ENCODE measurements at regions not wholly inside any gene's neighbourhood (a gene's known extent, or its start where the extent isn't known, plus 50 kb on each side); places are given as distances from the start of the nearest gene placed in this dataset.

DNA sequence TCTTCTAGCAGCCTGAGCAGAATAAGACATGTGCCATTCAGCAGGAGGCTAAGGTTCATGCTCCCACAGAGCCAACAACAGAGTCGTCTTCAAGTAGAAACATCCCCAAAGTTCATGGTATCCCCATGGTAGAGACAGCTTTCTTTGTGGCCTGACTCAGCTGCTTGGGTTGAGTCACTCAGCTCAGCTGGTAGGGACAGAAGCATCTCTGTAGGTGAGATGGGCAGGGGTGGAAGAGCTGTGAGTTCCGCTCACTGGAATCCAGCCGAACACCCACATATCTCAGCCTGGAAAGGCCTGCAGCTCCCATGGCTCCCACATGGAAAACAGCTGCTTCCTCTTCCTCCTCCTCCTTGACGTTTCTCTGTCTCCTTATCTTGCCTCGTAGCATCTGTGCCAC, 792.7 kb downstream of the RNF144A start:
- no peak for DNase-seq (ENCODE audit: low spot score)

DNA sequence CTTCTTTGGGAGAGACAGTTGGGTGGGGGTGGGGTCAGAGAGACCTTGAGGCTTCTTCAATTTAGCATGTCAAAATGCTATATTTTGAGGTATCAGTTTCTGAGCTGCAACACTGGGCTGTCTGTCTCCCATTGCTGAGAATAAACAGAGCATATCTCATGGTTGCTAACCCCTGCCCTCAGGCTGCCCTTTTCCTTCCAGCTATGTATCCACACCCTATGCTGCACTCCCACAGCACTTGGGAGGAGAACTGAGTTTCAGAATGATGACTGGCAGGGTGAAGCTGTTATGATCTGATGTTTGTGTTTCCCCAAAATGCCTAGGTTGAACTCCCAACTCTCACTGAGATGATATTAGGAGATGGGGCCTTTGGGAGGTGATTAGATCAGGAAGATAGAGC, 794.0 kb downstream of the RNF144A start:
- DNase-seq (ENCODE audit: low spot score): no peak

DNA sequence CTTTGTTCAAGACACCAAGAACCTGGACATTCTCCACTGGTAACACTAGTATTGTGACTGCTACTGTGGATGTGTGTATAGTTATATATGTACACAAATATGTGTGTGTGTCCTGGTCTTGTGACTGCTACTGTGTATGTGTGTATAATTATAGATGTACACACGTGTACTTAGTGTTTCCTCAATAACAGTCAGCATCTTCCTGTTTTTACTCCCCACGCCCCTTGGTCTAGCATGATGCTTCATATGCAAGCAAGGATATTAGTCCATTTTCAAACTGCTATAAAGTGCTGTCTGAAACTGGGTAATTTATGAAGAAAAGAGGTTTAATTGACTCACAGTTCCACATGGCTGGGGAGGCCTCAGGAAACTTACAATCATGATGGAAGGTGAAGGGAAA, 802.7 kb downstream of the RNF144A start:
- no peak for DNase-seq (ENCODE audit: low spot score)

DNA sequence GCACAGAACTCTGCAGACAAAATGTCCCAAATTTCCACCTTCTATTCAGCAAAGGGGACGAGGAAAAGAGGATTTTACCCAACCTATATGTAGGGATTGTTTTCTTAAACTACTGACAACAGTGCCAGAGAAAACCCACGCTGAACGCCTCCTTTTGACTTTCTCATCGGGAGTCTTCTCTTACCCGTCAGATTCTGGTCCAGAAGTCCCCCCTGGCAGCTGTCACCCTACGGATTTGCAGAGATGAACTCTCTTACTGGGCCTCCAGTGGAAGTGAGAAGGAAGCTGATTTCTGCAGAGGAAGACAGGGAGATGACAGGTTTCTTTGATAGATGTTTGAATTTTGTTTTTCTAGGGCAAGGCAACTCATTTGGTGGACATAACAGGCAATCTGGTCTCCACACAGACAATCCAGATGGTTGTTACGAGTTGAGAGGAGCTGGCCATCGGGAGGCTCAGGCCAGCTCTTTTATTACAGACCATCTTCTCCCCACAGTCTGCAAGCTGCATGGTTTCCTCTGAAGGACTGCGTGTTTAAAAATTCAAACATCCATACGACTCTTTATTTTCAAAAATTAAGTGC, 804.3 kb downstream of the RNF144A start:
- DNase-seq (ENCODE audit: low spot score): no peak

DNA sequence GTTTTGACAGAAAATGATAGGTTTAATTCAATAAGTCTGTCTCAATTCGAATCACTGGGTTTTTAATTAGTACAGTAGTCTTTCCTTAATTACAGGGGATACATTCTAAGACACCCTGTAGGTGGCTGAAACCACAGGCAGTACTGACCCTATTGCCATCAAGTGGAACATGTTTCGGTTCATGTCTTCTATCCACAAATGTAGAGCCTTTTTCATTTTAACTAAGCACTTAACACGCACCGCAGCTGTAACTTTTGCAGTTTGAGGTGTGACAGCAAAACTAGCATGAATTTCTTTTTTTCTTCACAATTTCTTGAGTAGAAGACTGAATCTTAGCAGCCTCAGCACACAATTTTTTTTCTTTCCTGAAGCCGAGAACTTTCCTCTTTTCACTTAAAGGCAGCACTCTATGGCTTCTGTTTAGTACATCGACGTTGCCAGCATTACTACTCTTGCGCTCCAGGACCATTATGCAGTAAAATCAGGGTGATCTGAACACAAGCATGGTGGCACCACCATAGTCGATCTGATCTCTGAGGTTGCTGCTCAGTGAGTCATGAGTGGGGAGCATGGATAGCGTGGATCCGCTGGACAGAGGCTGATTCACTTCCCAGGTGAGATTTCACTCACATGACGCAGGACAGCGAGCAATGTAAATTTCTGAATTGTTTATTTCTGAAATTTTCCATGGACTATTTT, 805.1 kb downstream of the RNF144A start:
- DNase-seq (ENCODE audit: low spot score): no peak

DNA sequence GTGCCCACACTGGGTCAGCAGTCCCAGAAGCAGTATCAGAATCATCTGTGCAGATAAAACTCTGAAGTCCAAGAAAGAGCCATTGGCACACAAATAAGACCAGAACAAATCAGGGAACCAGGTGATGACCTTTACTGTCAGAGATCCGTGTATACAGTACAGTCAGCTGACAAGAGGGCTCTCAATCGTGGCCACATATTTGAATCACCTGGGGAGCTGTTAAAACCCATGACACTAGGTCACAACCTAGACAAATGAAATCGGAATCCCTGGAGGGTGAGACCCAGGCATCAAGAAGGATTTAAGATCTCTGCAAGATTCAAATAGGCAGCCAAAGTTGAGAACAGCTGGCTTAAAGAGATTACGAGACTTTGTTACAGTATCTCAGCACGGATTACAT, 807.1 kb downstream of the RNF144A start:
- DNase-seq (ENCODE audit: low spot score): no peak

DNA sequence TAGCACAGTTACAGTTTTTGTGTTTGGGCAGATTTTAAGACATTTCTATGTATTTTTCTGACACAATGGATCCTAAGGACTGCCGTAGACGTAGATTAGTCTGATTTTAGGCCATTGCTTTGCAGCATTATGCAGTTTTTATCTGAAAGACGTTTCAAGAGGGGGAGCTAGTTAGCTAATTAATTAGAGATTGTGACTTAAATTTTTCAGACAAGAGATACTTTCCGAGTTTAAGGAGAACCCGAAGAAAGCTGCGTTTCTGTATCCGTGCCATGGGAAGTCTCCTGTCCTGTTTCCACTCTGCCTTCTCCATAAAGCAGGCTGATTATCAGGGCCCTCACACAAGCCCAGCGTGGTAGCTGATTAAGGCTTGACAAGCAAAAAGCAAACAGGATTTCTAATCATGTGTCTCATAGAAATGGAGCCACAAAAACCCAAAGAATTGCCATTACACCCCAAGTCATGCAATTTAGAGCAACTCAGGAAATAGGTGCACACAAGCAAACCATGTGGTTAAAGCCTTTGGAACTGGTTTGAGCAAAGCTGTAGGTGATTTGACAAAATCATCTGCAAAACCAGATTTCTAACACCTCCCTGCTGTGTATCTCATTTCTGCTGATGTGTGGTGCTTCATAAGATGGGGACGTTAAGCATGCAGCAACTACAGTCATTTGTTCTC, 808.1 kb downstream of the RNF144A start:
- peak; percentile 29 for DNase-seq (ENCODE audit: low spot score)

DNA sequence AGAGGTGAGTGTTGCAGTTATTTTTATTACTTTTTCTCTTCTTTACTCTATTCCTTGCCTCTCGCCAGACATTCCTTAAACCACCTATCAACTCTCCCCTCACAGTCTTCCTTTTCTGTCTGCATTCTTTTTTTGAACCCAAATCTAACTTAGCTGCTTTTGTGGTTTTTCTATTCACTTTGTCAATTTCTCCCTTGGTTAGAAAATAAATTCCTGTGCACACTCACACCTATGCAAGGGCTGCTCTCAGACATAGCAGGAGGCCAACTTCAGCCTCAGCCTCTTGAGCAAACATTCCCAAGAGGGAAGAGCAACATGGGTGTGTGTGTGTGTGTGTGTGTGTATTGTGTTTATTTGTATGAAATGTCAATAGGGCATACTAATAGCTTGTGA, 808.6 kb downstream of the RNF144A start:
- no peak for DNase-seq (ENCODE audit: low spot score)

DNA sequence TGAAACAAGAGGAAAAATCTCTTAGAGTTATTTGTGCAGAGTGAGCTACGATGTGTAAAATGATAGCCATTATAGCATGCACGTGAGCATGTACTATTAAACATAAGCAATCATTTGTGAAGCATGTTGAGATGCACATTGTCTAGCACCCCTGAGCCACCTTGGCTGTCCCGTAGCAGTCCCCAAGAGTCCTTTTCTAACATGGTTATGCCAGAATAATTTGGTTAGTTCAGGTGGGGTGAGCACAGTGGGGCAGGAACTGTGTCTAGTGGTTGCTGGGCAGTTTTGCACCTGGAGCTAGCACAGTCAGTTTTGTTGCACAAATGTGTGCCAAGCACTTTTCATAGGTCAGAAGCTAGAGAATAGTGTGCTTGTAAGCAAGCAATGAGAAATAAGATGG, 809.8 kb downstream of the RNF144A start:
- DNase-seq (ENCODE audit: low spot score): no peak

DNA sequence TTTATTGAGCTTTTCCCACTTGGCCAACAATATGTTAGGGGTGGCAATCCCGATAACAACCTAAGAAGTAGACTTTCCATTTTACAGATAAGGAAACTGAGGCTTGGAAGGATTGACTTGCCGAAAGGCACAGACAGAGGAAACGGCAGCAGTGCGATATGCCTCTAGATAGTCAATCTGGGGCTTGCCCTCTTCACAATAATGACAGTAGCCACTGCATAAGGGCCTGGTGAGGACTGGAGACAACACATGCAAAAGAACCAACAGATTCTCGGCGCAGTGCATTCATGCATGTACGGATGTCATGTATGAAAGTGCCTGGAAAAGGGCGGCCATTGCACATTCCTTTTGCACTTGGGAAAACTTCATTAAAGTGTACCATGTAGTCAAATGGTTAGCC, 811.2 kb downstream of the RNF144A start:
- no peak for DNase-seq (ENCODE audit: low spot score)

DNA sequence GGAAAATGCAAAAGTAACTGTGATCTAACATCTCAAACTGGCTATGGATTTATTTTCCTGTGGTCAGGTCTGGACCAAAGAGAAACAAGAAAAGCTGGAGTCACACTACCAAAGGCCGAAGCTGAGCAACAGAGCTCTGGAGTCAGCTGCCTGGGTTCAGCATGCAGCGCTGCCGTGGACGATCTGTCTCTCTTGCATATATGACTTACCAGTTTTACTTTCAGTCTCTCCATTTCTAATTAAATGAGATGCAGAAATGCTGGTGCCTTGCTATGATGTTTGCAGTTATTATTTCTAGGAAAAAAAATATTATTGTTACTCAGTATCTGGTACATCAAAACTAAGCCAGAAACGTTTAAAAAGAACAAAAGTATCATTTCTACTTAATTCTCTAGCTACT, 813.2 kb downstream of the RNF144A start:
- DNase-seq (ENCODE audit: low spot score): no peak

DNA sequence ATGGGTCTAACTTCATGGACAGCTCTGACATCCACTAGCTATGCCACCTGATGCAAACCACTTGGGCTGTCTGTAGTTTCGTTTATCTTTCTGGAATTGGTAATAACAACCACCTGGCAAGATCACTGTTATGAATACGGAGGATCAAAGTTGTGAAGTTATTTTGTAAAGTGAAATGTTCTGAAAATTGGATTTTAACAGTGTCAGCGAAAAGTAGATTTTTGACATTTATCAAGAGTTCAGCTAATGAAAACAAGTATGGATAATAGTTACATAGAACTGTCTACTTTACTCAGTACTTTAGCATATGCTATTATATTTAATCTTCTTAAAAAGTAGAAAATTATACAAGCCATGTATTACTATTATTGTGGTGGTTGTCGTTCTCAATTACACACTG, 813.8 kb downstream of the RNF144A start:
- no peak for DNase-seq (ENCODE audit: low spot score)

DNA sequence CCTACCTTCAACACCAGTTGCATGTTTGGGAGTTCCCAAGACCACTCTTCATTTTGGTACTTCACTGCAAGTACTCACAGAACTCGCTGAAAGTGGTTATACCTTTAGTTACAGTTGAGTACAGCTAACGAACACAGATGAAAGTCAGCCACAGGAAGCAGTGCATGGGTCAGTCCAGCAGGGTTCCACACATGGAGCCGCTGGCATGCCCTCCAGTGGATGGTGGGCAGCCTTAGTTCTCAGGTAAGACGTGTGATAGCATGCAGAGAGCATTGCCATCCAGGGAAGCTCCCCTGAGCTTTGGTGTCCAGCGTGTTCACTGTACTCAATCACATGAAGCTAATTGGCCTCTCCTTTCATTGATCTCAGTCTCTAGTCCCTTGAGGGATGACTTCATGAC, 815.3 kb downstream of the RNF144A start:
- no peak for DNase-seq (ENCODE audit: low spot score)

DNA sequence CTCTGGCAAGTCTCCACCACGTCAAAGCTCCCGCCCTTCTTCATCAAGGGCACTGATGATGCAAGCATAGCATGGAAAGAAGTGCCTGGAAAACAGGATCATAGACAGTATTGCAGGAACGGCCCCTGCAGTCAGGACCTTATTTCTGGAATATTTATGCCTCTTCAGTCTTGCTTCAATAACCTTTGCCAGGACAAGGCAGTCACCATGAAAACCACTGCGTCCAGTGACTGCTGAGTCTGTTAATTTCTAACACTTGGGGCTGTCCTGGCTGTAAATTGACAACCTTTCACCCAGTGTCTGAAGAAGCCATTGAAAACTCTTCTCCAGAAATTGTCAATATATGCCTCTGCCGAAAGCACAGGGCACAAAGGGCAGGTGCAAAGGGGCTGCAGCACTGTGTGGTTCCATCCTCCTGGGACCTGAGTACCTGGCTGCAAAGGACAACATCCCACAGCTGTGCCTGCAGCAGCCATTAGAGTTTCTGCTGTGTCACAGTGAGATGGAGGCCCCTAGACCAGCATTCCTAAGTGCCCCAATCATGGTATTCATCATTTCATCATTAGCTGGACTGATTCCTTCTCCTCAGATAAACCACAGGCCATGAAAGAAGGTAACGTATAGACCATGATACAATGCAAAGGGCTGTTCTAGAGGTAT, 819.6 kb downstream of the RNF144A start:
- DNase-seq (ENCODE audit: low spot score): no peak

DNA sequence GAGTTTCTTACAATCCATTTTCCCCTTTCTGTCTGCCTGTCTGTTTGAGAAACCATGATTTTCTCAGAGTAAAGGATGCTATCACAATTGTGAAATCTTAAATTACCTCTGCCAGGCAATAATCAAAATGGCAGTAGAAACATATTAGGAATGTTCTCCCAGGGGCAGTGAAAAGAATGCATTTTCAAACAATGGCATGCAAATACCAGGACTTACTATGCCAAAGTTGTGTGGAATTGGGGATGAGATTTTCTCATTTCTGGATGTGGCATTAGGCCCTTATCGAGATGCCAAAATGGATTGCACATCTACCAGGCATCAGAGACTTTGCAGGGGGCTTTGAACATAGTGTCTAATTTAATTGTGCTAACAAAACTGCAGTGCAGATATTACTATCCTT, 821.4 kb downstream of the RNF144A start:
- DNase-seq (ENCODE audit: low spot score): no peak

DNA sequence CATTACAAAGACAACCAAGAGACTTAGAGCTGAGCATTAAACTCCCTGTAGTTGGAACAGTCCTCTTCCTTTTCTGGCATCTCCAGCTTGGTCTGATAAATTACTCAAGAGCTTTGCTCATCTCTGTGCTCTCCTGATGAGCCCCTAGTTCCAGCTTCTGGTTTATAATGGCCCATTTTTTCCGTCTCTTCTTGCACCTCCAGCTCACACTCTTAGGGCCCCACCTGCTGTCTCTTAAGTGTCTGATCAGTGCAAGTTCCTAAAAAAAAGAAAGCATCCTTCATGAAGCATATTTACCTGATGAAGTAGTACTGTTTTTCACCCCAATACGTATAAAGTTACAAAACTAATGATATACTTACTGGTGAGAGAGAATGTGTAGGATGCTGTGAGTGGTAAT, 822.9 kb downstream of the RNF144A start:
- no peak for DNase-seq (ENCODE audit: low spot score)

DNA sequence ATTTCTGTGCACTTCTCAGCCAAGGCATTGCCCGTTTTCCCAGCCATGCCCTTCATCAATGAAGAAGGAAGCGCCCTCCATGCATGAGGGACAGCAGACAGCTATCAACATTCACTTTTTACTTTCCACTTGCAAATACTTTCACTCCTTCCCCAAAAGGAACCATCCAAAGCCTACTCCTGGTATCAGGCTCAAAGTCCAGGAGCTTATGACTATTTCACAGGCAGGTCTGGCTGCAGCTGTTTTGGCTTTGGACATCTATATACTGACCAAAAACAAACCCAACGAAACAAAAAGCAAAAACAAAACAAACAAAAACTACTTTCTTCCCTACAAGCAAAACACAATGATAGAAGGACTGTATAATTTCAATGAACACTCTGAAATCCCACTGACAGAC, 825.1 kb downstream of the RNF144A start:
- DNase-seq (ENCODE audit: low spot score): no peak

DNA sequence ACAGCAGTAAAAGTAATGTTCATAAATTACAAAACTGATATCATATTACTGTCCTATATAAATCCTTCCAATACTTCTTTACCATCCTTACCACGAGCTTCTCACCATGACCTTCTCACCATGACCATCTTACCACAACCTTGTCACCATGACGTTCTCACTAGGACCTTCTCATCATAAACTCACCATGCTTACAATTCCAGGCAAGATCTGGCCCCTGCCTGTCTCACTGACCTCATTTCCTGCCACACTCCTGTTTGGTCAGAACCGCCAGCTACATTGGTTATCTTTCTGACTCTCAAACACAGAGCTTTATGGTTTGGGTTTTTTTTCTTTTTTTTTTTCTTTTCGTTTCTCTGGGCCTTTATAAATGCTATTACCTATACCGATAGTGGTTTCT, 827.6 kb downstream of the RNF144A start:
- no peak for DNase-seq (ENCODE audit: low spot score)

DNA sequence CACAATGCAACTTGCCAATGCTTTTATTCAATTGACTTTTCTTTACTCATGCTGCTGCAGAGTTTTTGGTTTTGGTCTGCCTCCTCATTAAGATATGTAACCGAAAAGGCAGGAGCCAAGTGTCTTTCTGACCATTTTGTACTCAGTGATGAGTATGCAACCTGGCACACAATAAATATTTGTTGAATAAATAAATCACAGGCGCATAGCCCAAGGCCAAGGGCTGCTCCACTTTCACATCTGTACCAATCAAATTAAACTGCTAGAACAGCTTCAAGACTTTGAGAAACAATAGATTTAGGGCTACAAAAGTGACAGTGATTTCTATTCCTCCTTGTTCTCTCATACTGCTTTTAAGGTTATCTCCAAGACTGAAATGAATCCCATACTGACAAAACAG, 828.2 kb downstream of the RNF144A start:
- DNase-seq (ENCODE audit: low spot score): no peak

DNA sequence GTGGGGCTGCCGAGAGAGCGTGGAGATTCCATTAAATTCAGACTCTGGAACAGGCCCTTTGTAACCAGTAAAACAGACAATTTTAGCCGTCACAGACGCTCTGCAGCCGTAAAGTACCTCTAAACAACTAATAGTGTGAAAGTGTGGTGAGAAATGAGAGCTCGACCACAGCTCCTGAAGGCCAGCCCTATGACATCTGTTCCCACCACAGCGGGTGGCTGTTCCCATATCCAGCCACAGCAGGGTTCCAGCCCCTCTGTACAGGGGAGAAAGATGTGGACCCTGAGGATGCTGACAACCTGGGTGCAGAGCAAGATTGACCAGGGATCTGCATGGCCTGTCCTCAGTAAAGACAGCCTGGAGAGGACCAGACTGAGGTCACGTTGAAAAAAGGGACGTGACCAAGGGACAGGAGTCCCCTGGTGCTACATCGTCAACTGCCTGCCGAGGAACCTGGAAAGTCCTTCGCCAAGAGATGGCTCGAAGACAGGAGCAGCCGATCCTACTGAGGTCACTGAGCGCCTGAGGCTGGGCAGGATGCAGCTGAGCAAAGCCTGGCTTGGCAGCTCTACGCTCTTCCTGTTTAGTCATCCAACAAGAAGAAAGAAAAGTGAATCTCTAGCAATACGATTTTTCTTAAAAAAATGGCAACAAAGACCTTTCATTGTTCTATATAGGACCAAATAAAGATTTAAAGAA, 831.7 kb downstream of the RNF144A start:
- DNase-seq (ENCODE audit: low spot score): no peak

DNA sequence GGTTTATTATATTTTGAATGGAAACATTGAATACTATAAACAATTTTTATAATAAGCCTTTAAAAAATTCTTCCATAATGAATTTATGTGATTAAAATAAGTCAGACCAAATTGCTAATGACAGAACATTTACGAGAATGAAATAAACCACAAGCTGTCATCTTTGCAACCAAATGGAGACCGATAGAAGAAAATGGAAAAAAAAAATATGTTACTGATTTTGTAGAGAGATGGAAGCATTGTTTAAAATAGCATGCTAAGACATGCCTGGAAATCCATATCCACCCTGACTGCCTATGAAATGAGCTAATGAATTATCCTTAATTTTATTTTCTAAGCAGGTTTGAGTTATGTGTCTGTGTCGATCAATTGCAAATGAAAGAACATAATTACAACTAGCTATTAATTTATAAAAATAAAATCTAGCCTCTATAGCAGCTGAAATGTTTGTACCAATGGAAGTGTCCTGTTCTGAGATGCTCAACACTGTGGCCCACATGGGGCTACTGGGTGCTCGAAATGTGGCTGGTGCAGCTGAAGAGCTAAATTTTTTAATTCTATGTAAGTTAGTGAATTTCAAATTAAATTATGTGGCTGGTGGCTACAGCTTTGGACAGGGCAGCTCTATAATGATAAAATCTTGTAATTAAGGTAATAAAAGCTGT, 832.8 kb downstream of the RNF144A start:
- DNase-seq (ENCODE audit: low spot score): no peak

DNA sequence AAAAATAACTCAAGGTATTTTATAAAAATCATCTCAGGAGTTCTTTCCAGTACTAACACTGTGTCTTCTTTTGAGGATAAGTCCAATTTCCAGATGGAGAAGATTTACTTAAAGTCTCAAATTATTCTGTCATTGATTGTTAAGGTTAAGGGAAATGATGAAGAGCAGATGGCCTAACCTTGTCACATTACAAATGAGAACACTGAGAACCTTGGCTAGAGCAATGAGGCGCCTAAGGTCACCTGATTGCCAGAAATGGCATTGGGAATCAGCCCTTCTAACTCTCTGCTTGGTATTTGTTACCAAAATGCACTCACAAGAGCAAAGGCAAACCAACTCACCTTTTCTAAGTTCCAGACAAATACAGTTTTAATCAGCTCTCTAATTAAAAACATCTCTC, 835.1 kb downstream of the RNF144A start:
- DNase-seq (ENCODE audit: low spot score): no peak

All from HT-29 (cell line).